ENCODE measurements at regions not wholly inside any gene's neighbourhood (a gene's known extent, or its start where the extent isn't known, plus 50 kb on each side); places are given as distances from the start of the nearest gene placed in this dataset.

GRCh38 chr1:192518700-192519099 lies 56.9 kb upstream of the RGS1 start:
- TF ChIP-seq CTCF (IDR thresholded peaks at IDR 0.05): no peak
- Histone ChIP-seq H3K36me3 (no peaks in the 10 kb centered on the region), H3K27ac (no peak overlapping the region), H3K4me1 (ENCODE audit: control insufficient read depth in 1 of 2, insufficient read depth in 1 of 2, low read depth in 1 of 2, low read length in 1 of 2) (peaks cover 8 to 15% of the 10 kb centered on the region in 2 experiments), H3K4me3 (ENCODE audit: low read depth in 1 of 2, low read length in 1 of 2) (no peak overlapping the region), H3K27me3 (no peaks in the 10 kb centered on the region), H3K9me3 (no peaks in the 10 kb centered on the region)

- no peaks in the 10 kb centered on the region for H3K27me3 ChIP-seq
- H3K27ac ChIP-seq: no peak overlapping the region
- TF ChIP-seq CTCF (IDR thresholded peaks at IDR 0.05): no peak
- no peaks in the 10 kb centered on the region for H3K9me3 ChIP-seq
- no peaks in the 10 kb centered on the region for H3K36me3 ChIP-seq
- no peak overlapping the region for H3K4me3 ChIP-seq (ENCODE audit: low read depth in 1 of 2, low read length in 1 of 2)
- peaks cover 6 to 12% of the 10 kb centered on the region in 2 experiments for H3K4me1 ChIP-seq (ENCODE audit: control insufficient read depth in 1 of 2, insufficient read depth in 1 of 2, low read depth in 1 of 2, low read length in 1 of 2)
Observed at GRCh38 chr1:192521734-192522133, 53.8 kb upstream of the RGS1 start.

- no peaks in the 10 kb centered on the region for H3K9me3 ChIP-seq
- peaks cover 1 to 2% of the 10 kb centered on the region in 2 experiments for H3K4me1 ChIP-seq (ENCODE audit: control insufficient read depth in 1 of 2, insufficient read depth in 1 of 2, low read depth in 1 of 2, low read length in 1 of 2)
- H3K27me3 ChIP-seq: no peaks in the 10 kb centered on the region
- no peak overlapping the region for H3K4me3 ChIP-seq (ENCODE audit: low read depth in 1 of 2, low read length in 1 of 2)
- no peak overlapping the region for H3K27ac ChIP-seq
- no peak for TF ChIP-seq CTCF (IDR thresholded peaks at IDR 0.05)
- H3K36me3 ChIP-seq: no peaks in the 10 kb centered on the region
Observed at GRCh38 chr1:192522673-192523072, 52.9 kb upstream of the RGS1 start.

- Histone ChIP-seq H3K4me3 (ENCODE audit: low read depth in 1 of 2, low read length in 1 of 2) (no peak overlapping the region), H3K36me3 (no peaks in the 10 kb centered on the region), H3K4me1 (ENCODE audit: control insufficient read depth in 1 of 2, insufficient read depth in 1 of 2, low read depth in 1 of 2, low read length in 1 of 2) (no peaks in the 10 kb centered on the region), H3K27me3 (no peaks in the 10 kb centered on the region), H3K27ac (no peak overlapping the region), H3K9me3 (no peaks in the 10 kb centered on the region)
- no peak for TF ChIP-seq CTCF (IDR thresholded peaks at IDR 0.05)
Observed at GRCh38 chr1:192524223-192524622, 51.4 kb upstream of the RGS1 start.

Data from neutrophil (primary cell).